Skin of body (tissue), 1 donor: ENCODE measurements at regions not wholly inside any gene's neighbourhood (a gene's known extent, or its start where the extent isn't known, plus 50 kb on each side); places are given as distances from the start of the nearest gene placed in this dataset.
A peak's percentile ranks its signal among the peaks of the same experiment; 100 is the strongest.

Source experiments
- DNase-seq: peaks from one replicate; lab custom pipeline; 2025; lab: John Stamatoyannopoulos, UW

GRCh38 chr3:28645149-28645548 lies 296.5 kb upstream of the AZI2 start:
- DNase-seq = no peak

DNA sequence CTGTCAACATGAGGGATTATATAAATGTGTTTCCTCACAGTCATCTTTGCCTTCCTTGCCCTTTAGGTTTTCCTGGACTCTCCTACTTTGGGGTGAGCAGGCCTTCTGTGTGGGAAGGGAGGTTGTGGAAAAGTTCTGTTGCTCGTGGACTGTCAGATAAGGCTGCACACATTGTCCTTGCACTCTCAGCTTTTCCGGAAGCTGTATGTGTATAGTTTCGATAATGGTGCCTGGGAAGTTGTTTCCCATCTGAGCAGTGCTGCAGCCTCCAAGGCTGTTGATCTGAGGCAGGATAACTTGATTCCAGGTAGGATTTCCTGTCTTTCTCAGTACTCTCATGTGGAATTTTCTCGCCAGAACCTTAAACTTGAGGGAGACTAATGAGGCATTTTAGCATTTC lies 297.8 kb upstream of the AZI2 start:
- no peak for DNase-seq

DNA sequence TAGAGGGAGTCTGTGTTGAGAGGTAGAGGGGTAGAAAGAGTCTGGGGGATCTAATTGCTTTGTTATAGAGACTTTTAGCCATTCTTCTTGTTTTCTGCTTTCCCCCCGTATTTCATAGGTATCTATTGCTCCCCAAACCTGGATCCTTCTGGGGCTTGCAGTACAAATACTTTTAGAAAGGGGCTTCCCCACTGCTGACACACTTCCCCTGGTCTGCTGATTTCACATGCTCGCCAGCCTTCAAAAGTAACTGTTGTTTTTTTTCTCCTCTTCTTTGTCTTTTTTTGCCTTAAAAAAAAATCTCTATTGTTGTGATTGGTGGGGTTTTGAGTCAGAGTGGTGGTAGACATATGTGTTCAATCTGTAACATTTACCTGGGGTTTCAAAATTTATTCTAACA lies 300.6 kb upstream of the AZI2 start:
- no peak for DNase-seq

DNA sequence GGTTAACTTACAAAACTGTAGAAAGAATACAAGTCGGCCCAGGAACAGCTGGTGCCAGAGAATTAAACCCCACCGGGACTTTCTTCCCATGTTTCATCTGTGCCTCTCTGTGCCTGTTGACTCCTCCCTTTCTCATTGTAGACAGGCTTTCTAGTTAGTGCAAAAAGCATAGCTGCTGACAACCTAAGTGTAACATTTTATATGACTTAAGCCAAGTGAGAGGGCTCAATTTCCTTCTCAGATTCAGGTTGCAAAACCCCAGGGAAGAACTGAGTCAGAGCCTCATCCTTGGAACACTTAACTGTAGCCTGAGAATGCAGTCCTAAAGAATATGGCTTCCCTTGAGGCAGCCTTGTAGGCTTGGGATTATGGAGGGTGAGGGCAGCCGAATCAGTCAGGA lies 302.5 kb upstream of the AZI2 start:
- no peak for DNase-seq

GRCh38 chr3:28664123-28664522 lies 315.5 kb upstream of the AZI2 start:
- no peak for DNase-seq

DNA sequence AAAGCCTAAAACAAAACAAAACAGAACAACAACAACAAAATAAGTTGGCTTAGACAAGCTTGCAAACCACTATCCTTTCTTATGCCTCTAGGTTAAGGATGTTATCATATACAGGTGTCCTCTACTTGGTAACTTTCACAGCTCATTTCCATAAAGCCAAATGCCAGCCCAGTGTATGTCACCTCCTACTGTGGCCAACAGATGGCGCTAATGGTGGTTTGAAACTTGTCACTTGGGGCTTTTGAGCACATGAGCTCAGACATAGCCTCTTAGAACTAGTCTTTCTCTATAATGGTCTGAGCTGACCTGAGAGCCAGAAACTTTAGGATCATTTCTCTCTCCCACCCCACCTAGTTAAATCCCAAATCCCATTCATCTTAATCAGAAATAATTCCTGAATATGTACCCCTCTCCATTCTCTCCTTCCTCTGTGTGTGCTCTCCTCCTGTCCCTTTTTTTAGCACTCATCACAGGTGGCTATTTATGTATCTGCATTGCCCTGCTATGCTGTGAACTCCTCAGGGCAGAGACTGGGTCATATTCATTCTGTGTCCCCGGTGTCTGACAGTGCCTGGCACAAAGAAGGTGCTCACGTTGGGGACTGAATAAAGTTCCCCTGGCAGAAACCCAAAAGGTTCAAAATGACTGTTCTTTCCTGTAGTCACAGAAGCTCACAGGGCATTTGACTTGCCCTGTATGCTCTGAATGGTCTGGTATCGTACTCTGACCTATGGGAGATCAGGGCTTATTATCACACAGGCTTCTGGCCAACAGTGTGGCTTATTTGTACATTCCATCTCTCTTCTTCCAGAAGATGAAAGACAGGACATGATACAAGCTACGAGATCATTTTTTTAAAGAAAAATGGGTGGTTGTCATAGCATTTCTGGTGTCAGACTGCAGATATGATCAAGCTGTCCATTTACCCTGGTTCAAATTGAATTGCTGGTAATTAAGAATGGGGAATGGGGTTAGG lies 319.3 kb upstream of the AZI2 start:
- peak; percentile 40 for DNase-seq

DNA sequence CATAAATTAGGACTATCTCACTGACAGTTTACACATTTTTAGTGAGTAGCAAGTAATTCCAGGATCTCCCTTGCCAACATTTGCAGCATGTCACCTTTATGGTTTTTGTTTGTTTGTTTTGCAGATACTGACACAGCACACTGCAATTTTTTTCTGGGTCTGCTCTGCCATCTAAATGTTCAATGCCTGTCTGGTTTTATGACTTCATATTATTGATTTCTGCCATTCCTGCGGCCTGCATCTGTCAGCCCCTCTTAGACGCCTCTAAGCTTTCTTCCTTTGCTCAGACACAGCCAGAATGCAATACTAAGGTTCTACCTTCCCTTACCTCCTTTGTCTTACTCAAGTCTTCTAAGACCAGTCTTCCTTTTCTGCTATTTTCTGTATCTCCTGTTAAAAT lies 321.2 kb upstream of the AZI2 start:
- DNase-seq = no peak

- DNase-seq = no peak
Measured at GRCh38 chr3:28672406-28672805, 323.8 kb upstream of the AZI2 start.

DNA sequence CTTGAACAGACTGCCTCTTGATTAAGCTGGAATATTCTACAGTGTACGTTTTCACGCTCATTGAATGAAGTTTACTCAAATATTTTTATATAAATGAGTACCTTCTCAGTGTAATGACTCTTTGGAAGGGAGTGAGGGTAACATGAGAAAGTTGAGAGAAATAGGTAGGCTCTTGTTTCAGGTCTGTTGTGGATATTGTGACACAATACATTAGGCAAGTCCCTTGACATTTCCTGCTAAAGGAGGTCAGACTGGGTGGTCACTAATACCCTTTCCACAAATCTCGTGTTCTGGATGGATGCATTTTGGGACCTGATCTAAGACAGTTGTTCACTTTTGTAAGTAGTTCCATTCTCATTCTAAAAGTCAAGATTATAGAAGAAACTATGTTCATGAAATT lies 324.8 kb upstream of the AZI2 start:
- DNase-seq = no peak

DNA sequence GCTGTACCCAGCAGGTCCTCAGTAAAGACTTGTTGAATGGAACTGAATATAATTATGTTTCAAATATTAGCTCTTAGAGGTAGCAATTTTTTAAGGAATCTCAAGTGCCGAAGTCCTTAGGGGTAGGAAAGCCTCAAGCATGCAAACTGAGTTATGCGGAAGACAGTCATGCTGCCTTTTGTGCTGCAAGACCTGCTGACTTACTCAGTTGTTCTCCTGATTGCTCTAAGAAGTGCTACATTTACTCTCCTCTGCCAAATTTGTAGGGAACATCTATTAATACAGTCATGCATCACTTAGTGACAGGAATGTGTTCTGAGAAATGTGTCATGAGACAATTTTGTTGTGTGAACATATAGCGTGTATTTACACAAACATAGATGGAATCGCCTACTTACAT lies 325.6 kb upstream of the AZI2 start:
- no peak for DNase-seq

DNA sequence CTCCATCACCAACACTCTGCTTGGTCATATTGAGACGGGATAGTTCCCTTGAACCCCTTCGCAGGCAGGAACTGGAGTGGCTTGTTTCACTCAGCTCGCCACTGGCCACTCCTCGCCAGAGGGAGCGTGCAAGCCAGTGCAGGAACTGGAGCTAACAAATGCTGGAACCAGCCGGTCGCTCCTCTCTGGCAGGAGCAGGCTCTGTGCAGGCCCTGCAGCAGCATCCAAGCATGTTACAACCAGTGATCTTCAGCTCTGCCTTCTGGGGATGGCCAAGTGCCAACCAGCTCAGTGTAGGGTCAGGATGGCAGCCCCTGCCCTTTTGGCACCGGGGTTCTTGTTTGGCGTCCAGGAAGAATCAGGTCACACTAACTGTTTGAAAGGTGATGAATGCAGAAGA lies 329.0 kb upstream of the AZI2 start:
- DNase-seq = no peak

DNA sequence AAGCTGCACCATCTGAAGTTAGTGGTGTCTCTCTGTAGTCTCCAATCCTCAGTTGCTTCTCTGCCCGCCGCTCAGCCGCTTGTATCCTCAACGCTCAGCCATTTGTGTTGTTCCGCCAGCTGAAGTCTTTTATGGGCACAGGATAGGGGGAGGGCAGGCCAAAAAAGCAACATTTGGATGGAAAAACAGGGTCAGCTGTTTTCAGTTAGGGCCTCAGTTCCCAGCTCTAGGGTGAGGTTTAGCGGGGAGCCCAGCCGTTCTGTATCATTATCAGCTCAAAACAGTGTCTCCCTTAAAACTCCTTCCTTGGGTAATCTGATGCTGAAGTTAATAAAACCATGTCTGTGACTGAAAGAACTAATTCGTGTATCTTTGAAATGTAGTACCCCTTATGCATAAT lies 329.5 kb upstream of the AZI2 start:
- DNase-seq = no peak

DNA sequence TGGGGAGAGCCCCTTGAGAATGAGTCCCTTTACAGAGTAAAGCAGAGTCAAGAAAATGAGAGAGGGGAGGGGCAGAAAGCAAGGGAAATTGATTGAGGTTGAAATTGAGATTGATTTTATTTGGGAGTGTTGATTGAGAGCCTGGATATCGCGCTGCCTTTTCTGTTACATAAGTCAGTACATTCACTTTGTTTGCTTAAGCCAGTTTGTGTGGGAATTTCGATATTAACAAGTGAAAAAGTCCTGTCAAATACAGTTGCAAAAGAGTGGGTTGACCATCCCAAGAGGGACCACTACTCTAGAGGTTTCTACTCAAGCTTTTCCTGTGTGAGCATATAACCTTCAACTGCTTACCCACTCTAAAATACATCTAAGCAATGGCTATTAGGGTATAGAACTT lies 331.4 kb upstream of the AZI2 start:
- no peak for DNase-seq

GRCh38 chr3:28682121-28682520 lies 333.5 kb upstream of the AZI2 start:
- peak; percentile 10 for DNase-seq

DNA sequence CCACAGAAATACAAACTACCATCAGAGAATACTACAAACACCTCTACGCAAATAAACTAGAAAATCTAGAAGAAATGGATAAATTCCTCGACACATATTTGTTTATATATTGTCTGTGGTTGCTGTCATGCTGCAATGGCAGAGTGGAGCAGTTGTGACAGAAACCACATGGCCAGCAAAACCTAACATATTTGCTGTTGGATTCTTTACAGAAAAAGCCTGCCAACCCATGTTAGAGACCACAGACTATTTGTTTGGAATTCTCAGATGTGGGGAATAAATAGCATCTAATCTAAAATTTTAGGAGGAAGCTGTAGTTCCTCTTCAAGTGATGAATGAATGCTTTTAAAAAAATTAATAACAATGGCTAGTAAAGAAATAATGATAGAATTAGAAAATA lies 341.6 kb upstream of the AZI2 start:
- no peak for DNase-seq

DNA sequence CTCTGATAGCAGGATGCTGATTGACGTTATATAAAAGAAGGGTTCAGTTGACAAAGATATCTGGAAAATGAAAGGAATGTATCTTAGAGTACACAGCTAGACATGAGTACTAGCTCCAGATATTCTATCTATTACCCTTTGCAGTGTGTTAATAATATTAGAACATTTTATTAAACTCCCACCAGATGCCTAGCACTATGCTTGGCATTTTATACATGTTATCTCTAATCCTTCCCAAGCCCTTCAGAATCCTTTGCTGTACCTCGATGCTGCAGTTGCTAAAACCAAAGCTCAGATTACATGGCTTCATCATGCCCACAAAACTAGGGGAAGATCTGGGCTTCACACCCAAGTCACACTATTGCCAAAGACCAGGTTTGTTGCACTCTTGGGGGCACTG lies 350.1 kb upstream of the AZI2 start:
- DNase-seq = no peak

GRCh38 chr3:28699283-28699682 lies 350.7 kb upstream of the AZI2 start:
- no peak for DNase-seq

GRCh38 chr3:28700728-28701127 lies 352.1 kb upstream of the AZI2 start:
- no peak for DNase-seq

DNA sequence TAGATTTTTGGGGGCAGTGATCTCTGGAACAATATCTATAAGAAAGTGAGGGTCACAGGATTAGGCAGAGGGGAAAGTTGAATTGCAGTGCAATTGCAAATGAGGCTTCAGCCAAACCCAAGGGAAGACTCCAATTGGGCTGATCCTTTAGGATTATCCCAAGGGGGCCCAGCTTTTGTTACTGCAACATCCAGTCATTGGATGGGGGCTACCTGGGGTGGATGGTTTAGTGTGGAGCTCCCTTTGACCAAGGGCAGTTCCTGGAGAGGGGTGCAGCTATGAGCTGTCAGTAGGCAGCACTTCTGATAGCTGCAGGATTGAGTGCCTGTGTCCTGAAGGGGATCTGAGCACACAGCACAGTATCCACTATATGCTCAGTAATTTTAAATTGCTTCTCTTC lies 355.2 kb upstream of the AZI2 start:
- no peak for DNase-seq

- no peak for DNase-seq
Measured at GRCh38 chr3:28711293-28711692, 362.7 kb upstream of the AZI2 start.

- no peak for DNase-seq
Measured at GRCh38 chr3:28716939-28717338, 368.3 kb upstream of the AZI2 start.

GRCh38 chr3:28718074-28718849 lies 369.6 kb upstream of the AZI2 start:
- DNase-seq = no peak

- DNase-seq = no peak
Measured at GRCh38 chr3:28726840-28727239, 378.2 kb upstream of the AZI2 start.
